Stimulated activated CD8-positive, alpha-beta memory T cell treated with anti-CD3 and anti-CD28 coated beads, Interleukin-7, amount 100 ng/mL, for 48 hours (primary cell): ENCODE measurements at regions not wholly inside any gene's neighbourhood (a gene's known extent, or its start where the extent isn't known, plus 50 kb on each side); places are given as distances from the start of the nearest gene placed in this dataset.
A peak's percentile ranks its signal among the peaks of the same experiment; 100 is the strongest.
"Not testable (repeated sequence)": the region's sequence is repeated elsewhere in the genome, so short reads cannot be mapped to it uniquely, and the experiment has no call there.

Source experiments
- DNase-seq, 2 donors: peaks; one replicate each; pipeline ENCODE4 v3.0.0-alpha.2; 2020; ENCODE audit warnings: low read depth in 1 of 2; ENCODE audit errors: extremely low read depth in 1 of 2

DNA sequence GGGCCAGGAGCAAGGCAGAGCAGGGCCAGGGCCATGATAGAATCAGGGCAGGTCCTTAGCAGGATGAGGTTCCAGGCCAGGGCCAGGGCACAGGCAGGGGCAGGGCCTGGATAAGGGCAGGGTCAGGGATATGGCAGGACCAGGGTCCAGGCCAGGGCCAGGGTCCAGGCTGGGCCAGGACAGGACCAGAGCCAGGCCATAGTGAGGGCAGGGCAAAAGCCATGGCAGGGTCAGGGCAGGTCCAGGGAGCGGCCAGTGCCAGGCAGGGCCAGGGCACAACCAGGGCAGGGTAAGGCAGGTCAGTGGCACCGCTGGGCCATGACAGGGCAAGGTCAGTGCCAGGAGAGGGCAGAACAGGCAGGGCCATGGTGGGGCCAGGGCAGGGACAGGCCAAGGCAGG, 152.2 kb downstream of the LIPI start:
- DNase-seq = no peak

- DNase-seq = not testable (repeated sequence)
These were observed 152.8 kb downstream of the LIPI start for GRCh38 chr21:14057841-14058481.

- no peak for DNase-seq
These were observed 153.4 kb downstream of the LIPI start for GRCh38 chr21:14057313-14057712.

- no peak for DNase-seq
These were observed 154.0 kb downstream of the LIPI start for GRCh38 chr21:14056771-14057191.

GRCh38 chr21:14055746-14056515, 154.8 kb downstream of the LIPI start:
- not testable (repeated sequence) for DNase-seq

GRCh38 chr21:14054682-14055081, 156.1 kb downstream of the LIPI start:
- DNase-seq = no peak

DNA sequence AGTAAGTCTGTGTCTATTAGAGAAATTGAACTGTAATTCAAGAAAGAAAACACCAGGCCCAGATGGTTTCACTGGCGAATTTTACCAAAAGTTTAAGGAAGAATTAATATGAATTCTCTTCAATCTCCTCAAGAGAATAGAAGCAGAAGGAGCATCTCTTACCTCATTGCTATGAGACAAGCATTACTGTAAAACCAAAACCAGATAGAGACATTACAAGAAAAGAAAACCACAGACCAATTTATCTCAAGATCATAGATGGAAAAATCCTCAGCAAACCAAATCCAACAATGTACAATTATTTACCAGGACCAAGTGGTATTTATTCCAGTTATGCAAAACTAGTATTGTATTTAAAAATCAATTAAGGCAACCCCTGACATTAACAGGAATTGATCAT, 160.6 kb downstream of the LIPI start:
- no peak for DNase-seq

DNA sequence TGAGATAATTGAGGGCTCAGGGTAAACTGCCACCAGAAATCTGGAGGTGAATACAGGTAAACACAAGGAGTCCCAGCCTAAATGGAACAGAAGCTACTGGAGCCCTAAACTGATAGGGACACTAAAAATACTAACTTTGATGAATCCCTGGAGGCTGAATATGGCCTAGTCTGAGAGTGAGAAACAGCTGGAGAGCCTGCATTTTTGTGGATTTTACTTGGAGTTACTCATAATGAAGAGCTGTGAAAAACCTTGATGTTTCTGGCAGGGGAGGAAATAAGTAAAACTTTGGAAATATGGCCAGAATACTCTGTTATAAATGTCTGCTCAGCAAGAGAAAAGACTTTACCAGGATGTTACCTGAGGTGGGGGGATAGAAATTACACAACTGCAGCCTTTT, 164.4 kb downstream of the LIPI start:
- DNase-seq = no peak

GRCh38 chr21:14040386-14040785, 170.4 kb downstream of the LIPI start:
- DNase-seq = no peak

- DNase-seq = not testable (repeated sequence)
These were observed 182.1 kb downstream of the LIPI start for GRCh38 chr21:14028619-14029018.

DNA sequence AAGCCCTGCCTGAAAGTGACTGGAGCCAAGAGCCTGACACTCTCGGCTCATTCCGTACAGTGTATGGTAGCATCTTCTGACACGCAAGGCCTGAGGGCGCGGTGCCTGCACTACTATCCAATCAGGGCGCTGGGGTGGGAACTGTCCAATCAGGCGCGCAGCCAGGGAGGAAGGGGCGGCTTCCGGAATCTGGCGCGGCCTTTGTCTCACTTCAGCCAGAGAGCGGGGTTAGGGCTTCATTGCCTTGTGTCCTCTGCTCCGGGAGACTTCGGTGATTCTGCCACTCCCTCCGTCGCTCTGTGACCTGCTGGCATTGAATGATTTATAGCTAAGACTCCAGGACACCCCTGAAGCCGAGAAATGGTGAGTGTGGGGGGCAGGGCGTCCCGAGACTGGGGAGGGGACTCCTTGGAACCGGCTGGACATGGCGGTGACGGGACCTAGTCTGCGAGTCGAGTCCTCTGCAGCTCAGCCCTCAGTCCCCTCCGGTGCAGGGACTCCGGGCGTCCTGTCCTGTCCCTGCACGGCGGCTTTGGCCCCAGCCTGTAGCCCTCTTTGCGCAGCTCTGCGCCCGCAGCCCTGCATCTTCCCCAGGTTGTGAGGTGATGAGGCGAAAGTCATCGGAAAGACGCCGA, 183.4 kb downstream of the LIPI start:
- peak; percentile 71 to 87 for DNase-seq

GRCh38 chr21:14020108-14020507, 190.6 kb downstream of the LIPI start:
- DNase-seq = not testable (repeated sequence)

DNA sequence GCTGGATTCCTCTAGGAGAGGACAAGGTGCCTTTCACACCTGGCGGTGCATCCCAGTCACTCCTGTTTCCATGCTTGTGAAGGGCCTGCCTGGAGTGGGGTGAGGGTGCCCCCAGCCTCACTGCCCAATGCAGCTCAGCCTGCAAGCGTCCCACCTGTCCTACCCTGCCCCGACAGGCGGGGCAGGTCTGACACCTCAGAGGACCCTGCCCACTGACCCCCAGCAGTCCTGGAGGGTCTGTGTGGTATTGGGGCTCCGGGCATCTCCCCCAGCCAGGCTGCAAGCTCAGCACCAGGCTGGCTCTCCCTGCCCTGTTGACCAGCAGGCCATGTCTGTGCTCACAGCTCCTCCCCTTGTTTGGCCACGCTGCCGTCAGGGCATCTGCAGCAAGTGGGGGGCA, 194.9 kb downstream of the LIPI start:
- DNase-seq = not testable (repeated sequence)

GRCh38 chr21:14013623-14014498, 196.9 kb downstream of the LIPI start:
- not testable (repeated sequence) for DNase-seq

- no peak for DNase-seq
These were observed 197.6 kb downstream of the LIPI start for GRCh38 chr21:14013056-14013603.

DNA sequence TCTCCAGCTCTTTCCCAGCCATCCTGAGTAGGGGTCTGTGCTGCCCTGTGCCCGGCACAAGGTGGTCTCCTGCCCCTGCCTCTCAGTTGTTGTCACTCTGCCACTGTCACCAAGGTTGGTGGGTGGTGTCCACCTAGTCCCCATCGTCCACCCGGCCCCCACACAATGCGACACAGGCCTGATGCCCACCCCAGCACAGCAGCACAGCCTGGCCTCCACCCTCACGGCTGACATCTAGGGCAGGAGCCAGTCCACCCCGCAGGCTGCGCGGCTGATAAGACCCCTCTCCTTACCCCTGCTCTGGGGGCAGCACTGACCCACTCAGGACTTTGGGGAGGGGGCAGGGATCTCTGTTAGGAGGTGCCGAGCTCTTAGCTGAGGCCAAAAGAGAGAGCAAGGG, 198.3 kb downstream of the LIPI start:
- DNase-seq = no peak

- DNase-seq = not testable (repeated sequence)
These were observed 199.0 kb downstream of the LIPI start for GRCh38 chr21:14011751-14012150.

GRCh38 chr21:14011149-14011548, 199.6 kb downstream of the LIPI start:
- not testable (repeated sequence) for DNase-seq

GRCh38 chr21:14010729-14011128, 200.0 kb downstream of the LIPI start:
- no peak for DNase-seq

DNA sequence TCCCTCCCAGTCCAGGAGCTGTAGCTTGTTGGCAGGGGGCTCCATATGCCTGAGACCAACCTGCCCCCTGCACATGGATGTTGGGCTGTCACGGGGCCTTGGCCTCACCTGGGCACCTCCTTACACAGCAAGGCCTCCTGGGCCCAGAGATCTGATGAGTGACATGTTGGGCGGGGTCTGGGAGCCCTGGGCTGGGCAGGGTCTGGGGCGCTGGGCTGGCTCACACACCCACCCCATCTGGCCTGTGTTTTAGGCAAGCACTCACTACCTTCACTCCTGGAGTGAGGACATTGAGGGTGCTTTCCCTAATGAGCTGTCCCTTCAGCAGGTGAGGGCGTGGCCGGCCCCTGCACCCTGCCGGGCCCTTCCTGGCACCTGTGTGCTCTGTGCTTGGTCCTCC, 200.8 kb downstream of the LIPI start:
- DNase-seq = not testable (repeated sequence)
